ENCODE measurements at regions not wholly inside any gene's neighbourhood (a gene's known extent, or its start where the extent isn't known, plus 50 kb on each side); places are given as distances from the start of the nearest gene placed in this dataset.

GRCh38 chr18:55013086-55013485 is 53.8 kb upstream of the CCDC68 start:
- 95% methylated on average over 3 of the region's 3 CpGs for WGBS, 2 donors
- no peaks in the 10 kb centered on the region for H3K27me3 ChIP-seq
- no peak for ATAC-seq

GRCh38 chr18:55012008-55012407 is 52.7 kb upstream of the CCDC68 start:
- no peak overlapping the region for H3K27ac ChIP-seq
- H3K4me3 ChIP-seq = no peak overlapping the region
- no peak for ATAC-seq
- H3K36me3 ChIP-seq = no peaks in the 10 kb centered on the region
- no peaks in the 10 kb centered on the region for H3K4me1 ChIP-seq
- 83 to 85% methylated on average over 7 of the region's 7 CpGs for WGBS, 2 donors
- no peak for DNase-seq
- intact Hi-C loops (cut with DNase I) = no loop called here
- peaks cover 0 to 3% (median 0%) of the 10 kb centered on the region in 11 donors for H3K9me3 ChIP-seq
- no peaks in the 10 kb centered on the region for H3K27me3 ChIP-seq
- TF ChIP-seq CTCF (IDR thresholded peaks at IDR 0.05) = no peak

More at GRCh38 chr18:55013086-55013485, 53.8 kb upstream of the CCDC68 start:
- intact Hi-C loops (cut with DNase I) = no loop called here
- Histone ChIP-seq H3K4me3 (no peak overlapping the region), H3K9me3 (peaks cover 0 to 3% (median 0%) of the 10 kb centered on the region in 11 donors), H3K36me3 (no peaks in the 10 kb centered on the region), H3K27ac (no peak overlapping the region), H3K4me1 (no peaks in the 10 kb centered on the region)
- TF ChIP-seq CTCF (IDR thresholded peaks at IDR 0.05) = no peak
- no peak for DNase-seq
